AG08395 (cell line): ENCODE measurements at regions not wholly inside any gene's neighbourhood (a gene's known extent, or its start where the extent isn't known, plus 50 kb on each side); places are given as distances from the start of the nearest gene placed in this dataset.

Experiments used
- DNase-seq: peaks from one replicate; pipeline ENCODE4 v3.0.0; 2012; ENCODE audit warnings: mixed read lengths, low spot score

GRCh38 chr5:22998362-22998761, 145.2 kb upstream of the CDH12 start:
- no peak for DNase-seq

- no peak for DNase-seq
These were observed 135.8 kb upstream of the CDH12 start for GRCh38 chr5:22988937-22989336.

GRCh38 chr5:22986281-22986680, 133.1 kb upstream of the CDH12 start:
- no peak for DNase-seq

GRCh38 chr5:22985446-22985845, 132.3 kb upstream of the CDH12 start:
- DNase-seq: no peak

- no peak for DNase-seq
These were observed 117.9 kb upstream of the CDH12 start for GRCh38 chr5:22970956-22971618.

- DNase-seq: no peak
These were observed 117.3 kb upstream of the CDH12 start for GRCh38 chr5:22970491-22970890.

- DNase-seq: no peak
These were observed 115.2 kb upstream of the CDH12 start for GRCh38 chr5:22968386-22968785.

- DNase-seq: no peak
These were observed 112.8 kb upstream of the CDH12 start for GRCh38 chr5:22965960-22966359.

- DNase-seq: no peak
These were observed 111.5 kb upstream of the CDH12 start for GRCh38 chr5:22964632-22965031.

GRCh38 chr5:22958462-22959262, 105.5 kb upstream of the CDH12 start:
- DNase-seq: no peak

GRCh38 chr5:22947921-22948320, 94.8 kb upstream of the CDH12 start:
- DNase-seq: no peak

GRCh38 chr5:22938362-22938761, 85.2 kb upstream of the CDH12 start:
- no peak for DNase-seq

GRCh38 chr5:22928821-22929482, 75.8 kb upstream of the CDH12 start:
- DNase-seq: no peak

- DNase-seq: no peak
These were observed 73.4 kb upstream of the CDH12 start for GRCh38 chr5:22926574-22926973.

- no peak for DNase-seq
These were observed 65.4 kb upstream of the CDH12 start for GRCh38 chr5:22918511-22918910.

- no peak for DNase-seq
These were observed 63.2 kb upstream of the CDH12 start for GRCh38 chr5:22916393-22916792.

- DNase-seq: no peak
These were observed 57.9 kb upstream of the CDH12 start for GRCh38 chr5:22911019-22911418.

- DNase-seq: no peak
These were observed 57.4 kb upstream of the CDH12 start for GRCh38 chr5:22910523-22910922.

- no peak for DNase-seq
These were observed 55.4 kb upstream of the CDH12 start for GRCh38 chr5:22908586-22908985.

GRCh38 chr5:22908129-22908528, 55.0 kb upstream of the CDH12 start:
- no peak for DNase-seq
